ENCODE measurements at regions not wholly inside any gene's neighbourhood (a gene's known extent, or its start where the extent isn't known, plus 50 kb on each side); places are given as distances from the start of the nearest gene placed in this dataset.
"Not testable (repeated sequence)": the region's sequence is repeated elsewhere in the genome, so short reads cannot be mapped to it uniquely, and the experiment has no call there.

GRCh38 chr15:77909182-77909940, 168.2 kb downstream of the TBC1D2B start:
- DNase-seq (ENCODE audit: low spot score), result no peak

DNA sequence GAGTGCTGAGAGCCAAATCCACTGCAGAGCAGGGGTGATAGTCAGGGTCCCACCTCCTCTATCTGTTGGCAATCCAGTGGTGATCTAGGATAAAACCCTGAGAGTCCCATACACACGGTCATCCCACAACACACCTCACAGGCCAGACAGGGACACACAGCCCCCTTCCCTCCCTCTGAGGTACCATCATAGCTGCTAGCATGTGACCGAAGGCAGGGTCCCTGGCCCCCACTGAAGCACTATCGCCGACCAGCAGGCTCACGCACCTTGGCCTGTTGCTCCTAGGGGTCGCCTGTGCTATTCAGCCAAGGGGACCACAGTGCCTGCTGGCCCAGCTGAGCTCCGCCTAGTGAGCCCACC, 168.8 kb downstream of the TBC1D2B start:
- not testable (repeated sequence) for DNase-seq (ENCODE audit: low spot score)

- DNase-seq (ENCODE audit: low spot score), result peak; percentile 30
Measured at GRCh38 chr15:77907824-77908751, 169.4 kb downstream of the TBC1D2B start.

- not testable (repeated sequence) for DNase-seq (ENCODE audit: low spot score)
Measured at GRCh38 chr15:77906062-77906990, 171.2 kb downstream of the TBC1D2B start.

DNA sequence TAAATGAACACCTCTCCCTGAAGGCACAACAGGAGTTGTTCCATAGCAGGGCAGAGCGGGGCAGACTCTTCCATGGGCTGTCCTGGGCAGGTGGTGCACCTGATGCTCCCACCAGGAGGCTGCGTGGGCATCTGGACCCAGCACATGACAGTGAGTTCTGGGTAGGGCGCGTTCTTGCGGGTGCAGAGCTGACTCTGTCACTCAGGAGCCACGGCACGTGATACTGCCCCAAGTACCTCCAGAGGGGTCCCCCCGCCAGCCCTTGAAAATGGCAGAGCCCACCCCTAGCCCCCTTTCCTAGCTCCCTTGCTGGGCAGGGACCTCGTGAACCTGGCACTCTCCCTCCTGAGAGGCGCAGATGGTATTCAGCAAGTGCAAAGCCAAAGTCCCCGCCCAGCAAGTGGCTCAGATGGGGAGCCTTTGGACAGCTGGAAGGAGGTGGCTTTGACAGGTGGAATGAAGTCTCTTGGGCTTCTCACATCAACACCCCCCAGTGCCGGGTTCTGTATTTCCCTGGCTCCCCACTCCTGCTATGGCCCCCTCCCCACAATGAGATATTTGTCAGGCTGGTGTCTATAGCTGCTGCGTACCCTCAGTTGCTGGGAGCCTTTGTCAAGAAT, 172.1 kb downstream of the TBC1D2B start:
- DNase-seq (ENCODE audit: low spot score), result no peak

DNA sequence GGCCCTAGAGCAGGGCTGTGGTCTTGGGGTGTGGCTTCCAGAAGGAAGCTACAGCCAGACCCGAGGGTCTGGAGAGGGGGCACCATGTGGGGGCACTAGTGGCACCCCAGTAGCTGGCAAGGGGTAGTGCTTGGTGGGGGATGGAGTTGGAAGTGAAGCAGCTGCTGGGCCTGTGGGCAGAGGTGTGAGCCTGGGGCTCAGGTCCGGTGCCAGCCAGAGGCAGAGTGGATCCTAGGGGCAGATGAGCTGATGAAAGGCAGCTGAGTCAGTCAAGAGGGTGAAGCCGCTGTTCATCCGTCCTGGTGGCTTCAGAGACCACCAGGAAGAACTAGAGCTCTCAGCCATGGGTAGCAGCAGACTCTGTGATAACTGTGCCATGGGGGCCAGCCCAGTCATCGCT, 172.6 kb downstream of the TBC1D2B start:
- no peak for DNase-seq (ENCODE audit: low spot score)

DNA sequence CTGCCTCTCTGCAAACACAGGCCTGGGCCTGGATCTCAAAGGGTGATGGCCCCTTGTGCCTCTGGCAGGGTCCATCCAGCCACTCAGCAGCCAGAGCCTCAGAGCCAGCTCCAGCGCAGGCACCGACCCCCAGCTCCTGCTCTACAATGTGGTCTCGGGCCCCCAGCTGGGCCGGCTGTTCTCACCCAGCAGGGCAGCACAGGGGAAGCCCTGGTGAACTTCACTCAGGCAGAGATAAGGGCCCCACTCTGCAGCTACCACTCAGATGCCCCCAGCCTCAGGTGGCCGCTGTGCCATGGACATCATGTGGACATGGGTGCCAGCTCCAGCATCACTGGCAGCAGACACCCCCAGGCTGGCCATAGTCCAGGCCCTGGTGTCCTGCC, 173.1 kb downstream of the TBC1D2B start:
- DNase-seq (ENCODE audit: low spot score), result no peak

- not testable (repeated sequence) for DNase-seq (ENCODE audit: low spot score)
Measured at GRCh38 chr15:77903761-77904435, 173.6 kb downstream of the TBC1D2B start.

DNA sequence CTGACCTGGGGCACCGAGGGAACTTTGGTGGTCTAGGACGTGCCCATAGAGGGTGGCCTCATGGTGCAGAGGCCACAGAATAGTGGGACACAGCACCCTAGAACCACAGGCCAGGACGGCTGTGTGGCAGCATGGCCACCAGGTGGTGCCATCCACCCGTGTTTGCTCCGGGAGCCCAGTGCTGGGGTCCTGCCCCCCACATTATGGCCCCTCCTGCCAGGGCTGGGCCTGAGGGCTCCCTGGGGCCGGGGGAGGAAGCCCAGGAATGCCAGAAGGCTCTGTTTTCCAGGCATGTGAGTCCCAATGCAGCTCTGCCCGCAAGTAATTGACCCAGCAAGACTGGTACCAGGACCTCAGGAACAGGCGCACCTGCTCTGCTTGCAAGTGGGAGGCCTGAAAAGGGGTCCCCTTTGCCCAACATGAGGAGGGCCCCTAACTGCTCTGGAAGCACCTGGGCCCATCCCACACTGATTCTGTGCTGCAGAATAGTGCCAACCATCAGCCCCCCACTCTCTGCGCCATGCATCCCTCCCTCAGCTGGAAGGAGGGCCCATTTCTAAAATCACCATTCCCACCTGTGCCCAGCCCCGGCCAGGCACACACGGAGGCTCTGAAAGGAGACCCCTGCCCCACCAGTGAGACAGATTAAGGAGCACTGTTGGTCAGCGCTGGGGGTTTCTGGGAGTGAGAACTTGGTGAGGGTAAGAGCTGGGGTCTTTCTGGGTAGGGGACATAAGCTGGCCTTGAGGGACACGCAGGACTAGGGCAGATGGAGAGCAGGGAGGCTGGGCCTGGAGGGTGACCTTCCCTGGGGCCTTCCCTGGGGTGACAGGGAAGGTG, 174.4 kb downstream of the TBC1D2B start:
- DNase-seq (ENCODE audit: low spot score), result not testable (repeated sequence)

- DNase-seq (ENCODE audit: low spot score), result no peak
Measured at GRCh38 chr15:77901921-77902750, 175.4 kb downstream of the TBC1D2B start.

- no peak for DNase-seq (ENCODE audit: low spot score)
Measured at GRCh38 chr15:77901251-77901881, 176.1 kb downstream of the TBC1D2B start.

DNA sequence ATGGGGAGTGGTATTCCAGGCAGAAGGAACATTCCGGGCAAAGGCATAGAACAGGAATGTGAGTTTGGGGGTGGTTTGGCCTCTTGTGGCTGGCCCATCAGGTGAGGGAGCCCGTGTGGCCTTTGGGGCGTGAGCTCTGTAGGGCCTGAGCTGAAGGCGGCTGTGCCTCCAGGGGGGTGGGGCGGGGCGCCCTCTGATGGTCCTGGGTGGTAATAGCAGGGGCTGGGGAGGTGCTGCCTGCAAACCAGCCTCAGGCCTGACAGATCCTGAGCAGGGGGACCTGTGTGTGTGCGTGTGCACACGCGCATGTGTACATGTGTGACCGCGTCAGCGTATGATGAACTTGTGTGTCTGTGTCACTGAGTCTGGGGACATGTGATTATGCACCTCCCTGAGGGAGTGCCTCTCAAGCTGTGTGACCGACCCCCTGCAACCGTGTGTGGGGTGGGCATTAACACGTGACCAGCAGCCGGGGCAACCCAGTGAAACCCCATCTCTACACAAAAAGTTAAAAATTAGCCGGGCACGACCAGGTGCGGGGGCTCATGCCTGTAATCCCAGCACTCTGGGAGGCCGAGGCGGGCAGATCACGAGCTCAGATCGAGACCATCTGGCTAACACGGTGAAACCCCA, 177.1 kb downstream of the TBC1D2B start:
- DNase-seq (ENCODE audit: low spot score), result not testable (repeated sequence)

GRCh38 chr15:77899776-77900175, 177.7 kb downstream of the TBC1D2B start:
- DNase-seq (ENCODE audit: low spot score), result not testable (repeated sequence)

DNA sequence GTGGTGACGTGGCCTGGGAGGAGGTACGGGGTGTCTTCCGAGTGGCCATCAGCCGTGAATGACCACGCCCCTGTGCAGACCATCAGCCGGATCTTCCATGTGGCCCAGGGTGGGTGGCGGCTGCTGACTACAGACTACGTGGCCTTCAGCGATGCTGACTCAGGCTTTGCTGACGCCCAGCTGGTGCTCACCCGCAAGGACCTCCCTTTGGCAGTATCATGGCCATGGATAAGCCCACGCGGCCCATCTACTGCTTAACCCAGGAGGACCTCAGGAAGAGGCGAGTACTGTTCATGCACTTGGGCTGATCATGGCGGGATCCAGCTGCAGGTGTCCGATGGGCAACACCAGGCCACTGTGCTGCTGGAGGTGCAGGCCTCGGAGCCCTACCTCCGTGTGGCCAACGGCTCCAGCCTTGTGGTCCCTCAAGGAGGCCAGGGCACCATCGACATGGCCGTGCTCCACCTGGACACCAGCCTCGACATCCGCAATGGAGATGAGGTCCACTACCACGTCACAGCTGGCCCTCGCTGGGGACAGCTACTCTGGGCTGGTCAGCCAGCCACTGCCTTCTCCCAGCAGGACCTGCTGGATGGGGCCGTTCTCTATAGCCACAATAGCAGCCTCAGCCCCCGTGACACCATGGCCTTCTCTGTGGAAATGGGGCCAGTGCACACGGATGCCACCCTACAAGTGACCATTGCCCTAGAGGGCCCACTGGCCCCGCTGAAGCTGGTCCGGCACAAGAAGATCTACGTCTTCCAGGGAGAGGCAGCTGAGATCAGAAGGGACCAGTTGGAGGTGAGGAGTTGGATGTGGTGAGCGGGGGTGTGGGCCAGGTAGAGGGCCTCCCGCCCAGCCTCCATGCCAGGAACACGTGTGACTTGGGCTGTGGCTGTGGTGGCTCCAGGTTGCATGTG, 178.4 kb downstream of the TBC1D2B start:
- DNase-seq (ENCODE audit: low spot score), result no peak

- no peak for DNase-seq (ENCODE audit: low spot score)
Measured at GRCh38 chr15:77897896-77898406, 179.6 kb downstream of the TBC1D2B start.

DNA sequence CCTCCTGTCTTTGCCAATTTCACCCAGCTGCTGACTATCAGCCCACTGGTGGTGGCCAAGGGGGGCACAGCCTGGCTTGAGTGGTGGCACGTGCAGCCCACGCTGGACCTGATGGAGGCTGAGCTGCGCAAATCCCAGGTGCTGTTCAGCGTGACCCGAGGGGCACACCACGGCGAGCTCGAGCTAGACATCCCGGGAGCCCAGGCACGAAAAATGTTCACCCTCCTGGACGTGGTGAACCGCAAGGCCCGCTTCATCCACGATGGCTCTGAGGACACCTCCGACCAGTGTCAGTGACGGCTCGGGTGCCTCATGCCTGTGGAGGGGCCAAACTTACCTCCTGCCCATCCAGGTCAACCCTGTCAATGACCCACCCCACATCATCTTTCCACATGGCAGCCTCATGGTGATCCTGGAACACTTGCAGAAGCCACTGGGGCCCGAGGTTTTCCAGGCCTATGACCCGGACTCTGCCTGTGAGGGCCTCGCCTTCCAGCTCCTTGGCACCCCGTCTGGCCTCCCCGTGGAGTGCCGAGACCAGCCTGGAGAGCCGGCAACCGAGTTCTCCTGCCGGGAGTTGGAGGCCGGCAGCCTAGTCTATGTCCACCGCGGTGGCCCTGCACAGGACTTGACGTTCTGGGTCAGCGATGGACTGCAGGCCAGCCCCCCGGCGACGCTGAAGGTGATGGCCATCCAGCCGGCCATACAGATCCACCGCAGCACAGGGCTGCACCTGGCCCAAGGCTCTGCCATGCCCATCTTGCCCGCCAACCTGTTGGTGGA, 180.2 kb downstream of the TBC1D2B start:
- not testable (repeated sequence) for DNase-seq (ENCODE audit: low spot score)
